ENCODE measurements at regions not wholly inside any gene's neighbourhood (a gene's known extent, or its start where the extent isn't known, plus 50 kb on each side); places are given as distances from the start of the nearest gene placed in this dataset.

DNA sequence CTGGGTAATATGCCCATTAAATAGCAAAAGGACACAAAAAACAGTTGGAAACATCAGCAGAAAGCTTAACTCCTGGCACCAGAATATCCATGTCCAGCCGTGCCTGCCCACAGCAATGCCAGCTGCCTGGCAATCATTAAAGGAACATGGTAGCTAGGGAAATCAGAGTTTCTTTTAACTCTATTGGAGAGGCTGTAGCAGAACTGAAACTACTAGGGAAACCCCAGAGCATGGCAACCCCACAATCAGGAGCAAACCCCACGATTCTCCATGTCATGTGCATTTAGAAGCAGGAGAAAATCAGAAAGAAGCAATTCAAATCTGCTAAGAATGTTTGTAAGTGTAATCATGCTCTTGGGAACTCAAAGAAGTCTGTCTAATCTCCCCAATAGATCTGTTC is 409.0 kb upstream of the SMIM21 start:
- TF ChIP-seq, protein P1, sequence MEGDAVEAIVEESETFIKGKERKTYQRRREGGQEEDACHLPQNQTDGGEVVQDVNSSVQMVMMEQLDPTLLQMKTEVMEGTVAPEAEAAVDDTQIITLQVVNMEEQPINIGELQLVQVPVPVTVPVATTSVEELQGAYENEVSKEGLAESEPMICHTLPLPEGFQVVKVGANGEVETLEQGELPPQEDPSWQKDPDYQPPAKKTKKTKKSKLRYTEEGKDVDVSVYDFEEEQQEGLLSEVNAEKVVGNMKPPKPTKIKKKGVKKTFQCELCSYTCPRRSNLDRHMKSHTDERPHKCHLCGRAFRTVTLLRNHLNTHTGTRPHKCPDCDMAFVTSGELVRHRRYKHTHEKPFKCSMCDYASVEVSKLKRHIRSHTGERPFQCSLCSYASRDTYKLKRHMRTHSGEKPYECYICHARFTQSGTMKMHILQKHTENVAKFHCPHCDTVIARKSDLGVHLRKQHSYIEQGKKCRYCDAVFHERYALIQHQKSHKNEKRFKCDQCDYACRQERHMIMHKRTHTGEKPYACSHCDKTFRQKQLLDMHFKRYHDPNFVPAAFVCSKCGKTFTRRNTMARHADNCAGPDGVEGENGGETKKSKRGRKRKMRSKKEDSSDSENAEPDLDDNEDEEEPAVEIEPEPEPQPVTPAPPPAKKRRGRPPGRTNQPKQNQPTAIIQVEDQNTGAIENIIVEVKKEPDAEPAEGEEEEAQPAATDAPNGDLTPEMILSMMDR (IDR thresholded peaks at IDR 0.05), result no peak
- TF ChIP-seq POLR2A (IDR thresholded peaks at IDR 0.05) (no peak), POLR2AphosphoS5 (IDR thresholded peaks at IDR 0.05) (no peak)
